Gastrocnemius medialis (tissue), 4 donors: ENCODE measurements at regions not wholly inside any gene's neighbourhood (a gene's known extent, or its start where the extent isn't known, plus 50 kb on each side); places are given as distances from the start of the nearest gene placed in this dataset.

Experiments used
- ATAC-seq, 2 donors: fragments of 150-250 bp; one replicate each; pipeline ENCODE4 v1.9.1; 2016
- DNase-seq, 2 donors: peaks; one replicate each; pipeline ENCODE4 v3.0.0-alpha.2; 2019
- H3K27ac ChIP-seq, 4 donors: fragments of 200-600 bp; sonication (generic); 1 replicate in 1 of 4; 2 replicates in 3 of 4; pipeline ENCODE4 v1.5.1; 2016 to 2018; ENCODE audit warnings: mild to moderate bottlenecking in 2 of 4, moderate library complexity in 1 of 4
- H3K27me3 ChIP-seq, 3 donors: fragments of 200-600 bp; sonication (generic) in 2 of 3; 1 replicate in 1 of 3; 2 replicates in 2 of 3; pipeline versions ENCODE4 v1.5.1 to v1.6.0; 2016 to 2019; ENCODE audit warnings: mild to moderate bottlenecking in 1 of 3, moderate library complexity in 1 of 3
- H3K36me3 ChIP-seq, 2 donors: fragments of 200-600 bp; sonication (generic) in 1 of 2; one replicate each; pipeline ENCODE4 v1.5.1; 2017 to 2018
- H3K4me1 ChIP-seq, 2 donors: fragments of 200-600 bp; sonication (generic) in 1 of 2; one replicate each; pipeline ENCODE4 v1.5.1; 2016 to 2017; ENCODE audit warnings: mild to moderate bottlenecking in 2 of 2
- H3K4me3 ChIP-seq, 4 donors: fragments of 200-600 bp; sonication (generic) in 3 of 4; 1 replicate in 1 of 4; 2 replicates in 3 of 4; pipeline ENCODE4 v1.5.1; 2016 to 2019; ENCODE audit warnings: mild to moderate bottlenecking in 2 of 4
- H3K9me3 ChIP-seq, 3 donors: fragments of 200-600 bp; sonication (generic) in 2 of 3; 1 replicate in 1 of 3; 2 replicates in 2 of 3; pipeline ENCODE4 v1.5.1; 2016 to 2019
- CTCF ChIP-seq, 5 experiments: fragments of 450-650 bp in 3 of 5; fragments of 200-600 bp in 2 of 5; sonication (generic) in 2 of 5; IDR thresholded peaks in 4 of 5; conservative IDR thresholded peaks in 1 of 5; 1 replicate in 4 of 5; 2 replicates in 1 of 5; pipeline ENCODE4 v1.5.1; 2016 to 2019; ENCODE audit warnings: antibody characterized with exemption in 5 of 5, mild to moderate bottlenecking in 3 of 5, moderate library complexity in 3 of 5
- POLR2A ChIP-seq, 2 donors: fragments of 450-650 bp; IDR thresholded peaks; one replicate each; pipeline ENCODE4 v1.6.1; 2017; ENCODE audit warnings: antibody characterized with exemption in 2 of 2, mild to moderate bottlenecking in 2 of 2, moderate library complexity in 2 of 2
- in situ Hi-C, 4 donors: fragments of 200-750 bp; cut with MboI; loops; one replicate each; pipeline versions ENCODE4 v1.15.0 to v1.8.0; 2017; ENCODE audit warnings: low sequenced_read_pairs in 4 of 4
- intact Hi-C: fragments of 100-400 bp; cut with DNase I; formaldehyde crosslinking; loops from one replicate; pipeline ENCODE4 v1.15.1; 2023; ENCODE audit warnings: low total_unique reads

DNA sequence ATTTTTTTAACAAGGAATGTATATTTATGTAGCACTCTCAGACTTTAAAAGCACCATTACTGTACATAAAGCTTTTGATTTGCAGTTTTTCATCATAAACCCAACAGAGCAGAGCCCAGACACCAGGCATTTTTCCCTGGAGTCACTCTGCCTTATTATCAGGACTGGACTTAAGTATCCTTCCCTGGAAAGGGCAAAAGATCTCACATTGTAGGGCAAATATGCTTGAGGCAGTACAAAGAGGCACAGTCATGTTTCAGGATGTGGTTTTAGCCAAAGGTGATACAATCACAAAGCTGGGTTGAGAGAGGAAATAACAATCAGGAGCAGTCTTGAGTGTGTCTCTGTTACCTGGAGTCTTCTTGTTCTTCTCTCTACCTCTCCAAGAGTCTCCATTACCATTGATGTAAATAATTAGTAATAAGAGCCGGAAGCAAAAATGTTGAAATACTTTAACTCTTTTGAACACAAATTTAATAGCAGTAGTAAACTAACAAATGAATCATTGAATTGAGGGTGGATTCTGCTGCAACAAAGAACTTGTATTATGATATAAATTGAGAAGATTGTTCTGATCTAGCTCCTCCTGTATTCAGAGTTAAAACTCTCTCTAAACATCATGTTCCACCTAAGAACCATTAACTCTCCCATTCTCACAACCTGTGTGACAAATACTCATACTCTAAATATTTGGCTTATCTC, 160.5 kb downstream of the LTN1 start:
- no peak for ATAC-seq
- no peaks in the 10 kb centered on the region for H3K27me3 ChIP-seq
- in situ Hi-C loops = no loop called here

DNA sequence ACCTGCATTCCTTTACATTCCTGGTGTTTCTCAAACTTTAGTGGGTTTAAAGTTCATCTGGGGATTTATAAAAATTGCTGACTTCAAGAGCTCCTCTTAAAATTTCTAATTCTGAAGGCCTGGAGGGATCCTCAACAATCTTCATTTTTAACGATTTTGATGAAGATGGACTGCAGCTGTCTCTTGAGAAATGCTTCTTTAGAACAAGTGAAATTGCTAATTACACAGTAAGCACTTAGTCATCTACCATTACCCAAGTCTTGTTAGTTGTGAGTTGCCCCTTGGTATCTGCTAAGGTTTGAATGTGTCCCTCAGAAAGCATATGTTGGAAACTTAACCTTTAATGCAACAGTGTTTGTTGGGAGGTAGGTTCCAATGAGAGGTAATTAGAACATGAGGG, 163.7 kb downstream of the LTN1 start:
- H3K4me3 ChIP-seq = no peak overlapping the region
- H3K9me3 ChIP-seq = no peaks in the 10 kb centered on the region
- TF ChIP-seq POLR2A (IDR thresholded peaks at IDR 0.05) (no peak), CTCF (IDR thresholded peaks at IDR 0.05 in 4 of 5, conservative IDR thresholded peaks at IDR 0.05 in 1 of 5) (no peak)
- no peak overlapping the region for H3K27ac ChIP-seq
- intact Hi-C loops (no loop called here), in situ Hi-C loops (no loop called here)
- H3K4me1 ChIP-seq = no peaks in the 10 kb centered on the region
- H3K27me3 ChIP-seq = no peaks in the 10 kb centered on the region
- ATAC-seq (no peak), DNase-seq (no peak)
- H3K36me3 ChIP-seq = no peaks in the 10 kb centered on the region

More for the DNA sequence above, 160.5 kb downstream of the LTN1 start:
- Histone ChIP-seq H3K27ac (no peak overlapping the region), H3K4me3 (no peak overlapping the region), H3K4me1 (no peaks in the 10 kb centered on the region), H3K36me3 (no peaks in the 10 kb centered on the region), H3K9me3 (no peaks in the 10 kb centered on the region)
- TF ChIP-seq POLR2A (IDR thresholded peaks at IDR 0.05) = no peak
- TF ChIP-seq CTCF (IDR thresholded peaks at IDR 0.05 in 4 of 5, conservative IDR thresholded peaks at IDR 0.05 in 1 of 5) = no peak
- no peak for DNase-seq
- intact Hi-C loops = no loop called here

- no peak overlapping the region for H3K27ac ChIP-seq
- no peaks in the 10 kb centered on the region for H3K27me3 ChIP-seq
- H3K36me3 ChIP-seq = no peaks in the 10 kb centered on the region
- in situ Hi-C loops (no loop called here), intact Hi-C loops (no loop called here)
- H3K4me3 ChIP-seq = no peak overlapping the region
- peaks cover under 1 to 4% of the 10 kb centered on the region in 2 donors for H3K4me1 ChIP-seq
- no peaks in the 10 kb centered on the region for H3K9me3 ChIP-seq
- no peak for TF ChIP-seq POLR2A (IDR thresholded peaks at IDR 0.05)
- TF ChIP-seq CTCF (IDR thresholded peaks at IDR 0.05 in 4 of 5, conservative IDR thresholded peaks at IDR 0.05 in 1 of 5) = no peak
- ATAC-seq = no peak
- no peak for DNase-seq
Measured at GRCh38 chr21:28828021-28828420, 164.7 kb downstream of the LTN1 start.

GRCh38 chr21:28827422-28827821, 165.3 kb downstream of the LTN1 start:
- TF ChIP-seq POLR2A (IDR thresholded peaks at IDR 0.05) (no peak), CTCF (IDR thresholded peaks at IDR 0.05 in 4 of 5, conservative IDR thresholded peaks at IDR 0.05 in 1 of 5) (no peak)
- H3K9me3 ChIP-seq = no peaks in the 10 kb centered on the region
- H3K27ac ChIP-seq = no peak overlapping the region
- no peak overlapping the region for H3K4me3 ChIP-seq
- no peak for ATAC-seq
- no peaks in the 10 kb centered on the region for H3K36me3 ChIP-seq
- intact Hi-C loops (no loop called here), in situ Hi-C loops (no loop called here)
- no peak for DNase-seq
- H3K27me3 ChIP-seq = no peaks in the 10 kb centered on the region
- peaks cover 7 to 9% of the 10 kb centered on the region in 2 donors for H3K4me1 ChIP-seq

DNA sequence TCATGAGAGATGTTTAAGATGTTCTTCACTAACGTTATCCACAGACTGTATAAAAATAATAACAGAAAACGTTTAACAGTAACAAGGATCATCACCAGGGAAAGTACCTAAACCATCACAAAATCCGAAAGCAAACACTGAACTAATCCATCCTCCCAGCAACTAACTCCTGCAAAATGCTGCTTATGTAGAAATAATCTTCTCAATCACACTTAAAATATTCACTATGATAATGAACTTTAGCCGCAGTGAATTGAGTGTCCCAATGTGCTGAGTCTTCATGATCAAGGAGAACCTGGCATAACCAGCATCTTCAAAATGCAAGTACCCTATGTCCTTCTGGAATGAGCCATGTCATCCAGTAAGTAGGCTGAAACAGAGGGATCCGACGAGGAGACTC, 166.1 kb downstream of the LTN1 start:
- no peak for ATAC-seq
- peaks cover 14% of the 10 kb centered on the region in 2 donors for H3K4me1 ChIP-seq
- no peaks in the 10 kb centered on the region for H3K36me3 ChIP-seq
- no peak overlapping the region for H3K27ac ChIP-seq
- no peaks in the 10 kb centered on the region for H3K27me3 ChIP-seq
- no peaks in the 10 kb centered on the region for H3K9me3 ChIP-seq
- H3K4me3 ChIP-seq = no peak overlapping the region
- in situ Hi-C loops (no loop called here), intact Hi-C loops (no loop called here)
- no peak for TF ChIP-seq CTCF (IDR thresholded peaks at IDR 0.05 in 4 of 5, conservative IDR thresholded peaks at IDR 0.05 in 1 of 5)
- no peak for DNase-seq
